Neural cell (in vitro differentiated cells): ENCODE measurements at regions not wholly inside any gene's neighbourhood (a gene's known extent, or its start where the extent isn't known, plus 50 kb on each side); places are given as distances from the start of the nearest gene placed in this dataset.

Source experiments
- H2AFZ ChIP-seq: fragments of 200-600, 300-800 bp; sonication (generic), shearing (Covaris generic); 2 replicates; pipeline ENCODE4 v1.6.0; 2014; ENCODE audit warnings: low read depth, mild to moderate bottlenecking, antibody characterized with exemption, low read length, moderate library complexity
- H3F3A ChIP-seq: fragments of 200-600 bp; shearing (Covaris generic); 2 replicates; pipeline ENCODE4 v1.6.1; 2016; ENCODE audit warnings: mild to moderate bottlenecking, moderate library complexity, mixed read lengths, antibody characterized with exemption, low read length; ENCODE audit not compliant: insufficient read depth, poor library complexity, severe bottlenecking
- H3K27ac ChIP-seq: fragments of 200-600, 300-800 bp; sonication (generic), shearing (Covaris generic); 2 replicates; pipeline ENCODE4 v1.5.1; 2014; ENCODE audit warnings: mild to moderate bottlenecking, low read length, moderate library complexity
- H3K27me3 ChIP-seq: fragments of 300-800, 200-600 bp; sonication (generic), shearing (Covaris generic); 2 replicates; pipeline ENCODE4 v1.6.0; 2014; ENCODE audit warnings: mild to moderate bottlenecking, low read depth, low read length, moderate library complexity; ENCODE audit not compliant: insufficient read depth
- H3K36me3 ChIP-seq: fragments of 300-800, 200-600 bp; sonication (generic), shearing (Covaris generic); 2 replicates; pipeline ENCODE4 v1.5.1; 2014; ENCODE audit warnings: mild to moderate bottlenecking, antibody characterized with exemption, low read length, moderate library complexity; ENCODE audit not compliant: insufficient read depth
- H3K4me2 ChIP-seq: fragments of 300-800, 200-600 bp; sonication (generic), shearing (Covaris generic); 2 replicates; pipeline ENCODE4 v1.6.0; 2014; ENCODE audit warnings: mild to moderate bottlenecking, low read length
- H3K4me3 ChIP-seq: fragments of 300-800, 200-600 bp; sonication (generic), shearing (Covaris generic); 2 replicates; pipeline ENCODE4 v1.5.1; 2014; ENCODE audit warnings: mild to moderate bottlenecking, low read length, moderate library complexity
- H3K79me2 ChIP-seq: fragments of 200-600 bp; shearing (Covaris generic); replicated peaks from 2 replicates; pipeline ENCODE4 v1.6.0; 2014; ENCODE audit warnings: mild to moderate bottlenecking, low read length, moderate library complexity; ENCODE audit not compliant: insufficient read depth
- H3K9ac ChIP-seq: fragments of 300-800, 200-600 bp; sonication (generic), shearing (Covaris generic); 2 replicates; pipeline ENCODE4 v1.6.1; 2016; ENCODE audit warnings: mild to moderate bottlenecking, low read length, mixed read lengths
- H3K9me2 ChIP-seq: fragments of 200-600 bp; shearing (Covaris generic); 2 replicates; pipeline ENCODE4 v1.6.1; 2016; ENCODE audit warnings: mild to moderate bottlenecking, low read length, mixed read lengths; ENCODE audit not compliant: insufficient read depth
- H3K9me3 ChIP-seq: fragments of 200-600, 300-800 bp; sonication (generic), shearing (Covaris generic); 2 replicates; pipeline ENCODE4 v1.6.1; 2016; ENCODE audit warnings: mild to moderate bottlenecking, mixed run types, low read length, moderate library complexity, mixed read lengths
- H4K20me1 ChIP-seq: fragments of 200-600 bp; shearing (Covaris generic); 2 replicates; pipeline ENCODE4 v1.6.1; 2016; ENCODE audit warnings: mild to moderate bottlenecking, mixed run types; ENCODE audit not compliant: insufficient read depth
- CTCF ChIP-seq: fragments of 450-650 bp; IDR thresholded peaks from 2 replicates; pipeline ENCODE4 v1.5.1; 2014; ENCODE audit warnings: antibody characterized with exemption, mild to moderate bottlenecking, moderate library complexity; ENCODE audit not compliant: poor library complexity, severe bottlenecking
- EP300 ChIP-seq: fragments of 450-650 bp; conservative IDR thresholded peaks from 2 replicates; pipeline ENCODE4 v1.6.1; 2014; ENCODE audit warnings: antibody characterized with exemption, mild to moderate bottlenecking, moderate library complexity; ENCODE audit not compliant: poor library complexity, severe bottlenecking
- EZH2 ChIP-seq: fragments of 200-600, 300-800 bp; shearing (Covaris generic), sonication (generic); IDR thresholded peaks from 2 replicates; pipeline ENCODE4 v1.6.1; 2014; ENCODE audit warnings: antibody characterized with exemption, low read length, borderline replicate concordance, mild to moderate bottlenecking; ENCODE audit not compliant: insufficient read depth, poor library complexity, severe bottlenecking
- MXI1 ChIP-seq: fragments of 450-650 bp; conservative IDR thresholded peaks from 2 replicates; pipeline ENCODE4 v1.6.1; 2014; ENCODE audit warnings: antibody characterized with exemption, mild to moderate bottlenecking; ENCODE audit not compliant: poor library complexity, severe bottlenecking
- POLR2AphosphoS5 ChIP-seq: IDR thresholded peaks from 2 replicates; pipeline ENCODE4 v1.6.1; 2012
- RAD21 ChIP-seq: fragments of 450-650 bp; conservative IDR thresholded peaks from 2 replicates; pipeline ENCODE4 v1.6.1; 2014; ENCODE audit warnings: antibody characterized with exemption, mild to moderate bottlenecking, moderate library complexity
- REST ChIP-seq: IDR thresholded peaks from 2 replicates; pipeline ENCODE4 v1.6.1; 2012; ENCODE audit warnings: borderline replicate concordance
- SMC3 ChIP-seq: fragments of 450-650 bp; conservative IDR thresholded peaks from 2 replicates; pipeline ENCODE4 v1.6.1; 2014; ENCODE audit warnings: antibody characterized with exemption, mild to moderate bottlenecking, moderate library complexity; ENCODE audit not compliant: poor library complexity
- TAF1 ChIP-seq: IDR thresholded peaks from 2 replicates; pipeline ENCODE4 v1.6.1; 2012; ENCODE audit warnings: low read depth

- H3F3A ChIP-seq, result no peaks in the 10 kb centered on the region
- no peaks in the 10 kb centered on the region for H3K9me3 ChIP-seq
- H3K4me2 ChIP-seq, result no peak overlapping the region
- no peaks in the 10 kb centered on the region for H3K79me2 ChIP-seq
- H4K20me1 ChIP-seq, result no peaks in the 10 kb centered on the region
- no peaks in the 10 kb centered on the region for H3K9me2 ChIP-seq
- H3K27ac ChIP-seq, result no peak overlapping the region
- no peaks in the 10 kb centered on the region for H3K27me3 ChIP-seq
- no peak overlapping the region for H3K9ac ChIP-seq
- H3K4me3 ChIP-seq, result no peak overlapping the region
- H2AFZ ChIP-seq, result no peak overlapping the region
- TF ChIP-seq POLR2AphosphoS5 (no peak), MXI1 (no peak), EZH2 (no peak), CTCF (no peak), RAD21 (no peak), EP300 (no peak), TAF1 (no peak), SMC3 (no peak), REST (no peak)
- no peaks in the 10 kb centered on the region for H3K36me3 ChIP-seq
Measured at GRCh38 chr5:152861231-152861630, 456.2 kb upstream of the NMUR2 start.

GRCh38 chr5:152864447-152864846 is 459.4 kb upstream of the NMUR2 start:
- Histone ChIP-seq H3K27ac (no peak overlapping the region), H3F3A (no peaks in the 10 kb centered on the region), H3K4me2 (no peak overlapping the region), H3K9me3 (no peaks in the 10 kb centered on the region), H2AFZ (no peak overlapping the region), H3K27me3 (no peaks in the 10 kb centered on the region), H3K4me3 (no peak overlapping the region), H3K36me3 (no peaks in the 10 kb centered on the region), H3K9ac (no peak overlapping the region), H3K9me2 (no peaks in the 10 kb centered on the region), H3K79me2 (no peaks in the 10 kb centered on the region), H4K20me1 (no peaks in the 10 kb centered on the region)
- TF ChIP-seq EZH2 (no peak), CTCF (no peak), TAF1 (no peak), POLR2AphosphoS5 (no peak), MXI1 (no peak), REST (no peak), RAD21 (no peak), SMC3 (no peak), EP300 (no peak)
